ENCODE measurements at regions not wholly inside any gene's neighbourhood (a gene's known extent, or its start where the extent isn't known, plus 50 kb on each side); places are given as distances from the start of the nearest gene placed in this dataset.

GRCh38 chr10:47231414-47231813 lies 68.6 kb upstream of the GDF10 start:
- DNase-seq (ENCODE audit: low spot score): no peak

GRCh38 chr10:47233631-47234030 lies 66.4 kb upstream of the GDF10 start:
- DNase-seq (ENCODE audit: low spot score): no peak

- no peak for DNase-seq (ENCODE audit: low spot score)
Observed at GRCh38 chr10:47235484-47235883, 64.5 kb upstream of the GDF10 start.

GRCh38 chr10:47237316-47238260 lies 62.4 kb upstream of the GDF10 start:
- no peak for DNase-seq (ENCODE audit: low spot score)

- no peak for DNase-seq (ENCODE audit: low spot score)
Observed at GRCh38 chr10:47238331-47239095, 61.5 kb upstream of the GDF10 start.

GRCh38 chr10:47239211-47239610 lies 60.8 kb upstream of the GDF10 start:
- no peak for DNase-seq (ENCODE audit: low spot score)

GRCh38 chr10:47240173-47240572 lies 59.8 kb upstream of the GDF10 start:
- no peak for DNase-seq (ENCODE audit: low spot score)

GRCh38 chr10:47241256-47241655 lies 58.7 kb upstream of the GDF10 start:
- no peak for DNase-seq (ENCODE audit: low spot score)

- no peak for DNase-seq (ENCODE audit: low spot score)
Observed at GRCh38 chr10:47241946-47242867, 57.8 kb upstream of the GDF10 start.

- no peak for DNase-seq (ENCODE audit: low spot score)
Observed at GRCh38 chr10:47243356-47243755, 56.6 kb upstream of the GDF10 start.

- no peak for DNase-seq (ENCODE audit: low spot score)
Observed at GRCh38 chr10:47243791-47244190, 56.2 kb upstream of the GDF10 start.

GRCh38 chr10:47244560-47245500 lies 55.2 kb upstream of the GDF10 start:
- DNase-seq (ENCODE audit: low spot score): no peak

GRCh38 chr10:47245731-47246350 lies 54.2 kb upstream of the GDF10 start:
- no peak for DNase-seq (ENCODE audit: low spot score)

GRCh38 chr10:47246406-47247147 lies 53.4 kb upstream of the GDF10 start:
- DNase-seq (ENCODE audit: low spot score): no peak

- no peak for DNase-seq (ENCODE audit: low spot score)
Observed at GRCh38 chr10:47247148-47248059, 52.6 kb upstream of the GDF10 start.

- DNase-seq (ENCODE audit: low spot score): no peak
Observed at GRCh38 chr10:47248386-47249090, 51.5 kb upstream of the GDF10 start.

GRCh38 chr10:47249881-47250280 lies 50.1 kb upstream of the GDF10 start:
- no peak for DNase-seq (ENCODE audit: low spot score)
